Natural killer cell treated with Interleukin-12 subunit alpha and Interleukin-12 subunit beta and Interleukin-15 and Interleukin-18, amount 100 ng/mL, for 72 hours (primary cell): ENCODE measurements at regions not wholly inside any gene's neighbourhood (a gene's known extent, or its start where the extent isn't known, plus 50 kb on each side); places are given as distances from the start of the nearest gene placed in this dataset.

Source experiments
- ATAC-seq, 2 donors: fragments of 150-1000 bp; cut with Tn5 transposase in 1 of 2; sonication (Bioruptor Pico), chemical (Tn5 transposase) in 1 of 2; 2 replicates each; pipeline ENCODE4 v1.10.0; 2021
- DNase-seq: peaks from one replicate; pipeline ENCODE4 v3.0.0; 2022; ENCODE audit warnings: low spot score
- H3K27ac Mint-ChIP-seq, 2 donors: 1 replicate in 1 of 2; 2 replicates in 1 of 2; pipeline ENCODE4 v1.8.0; 2022; ENCODE audit warnings: mixed read lengths in 2 of 2, mild to moderate bottlenecking in 1 of 2, moderate library complexity in 1 of 2
- H3K27me3 Mint-ChIP-seq, 2 donors: 1 replicate in 1 of 2; 2 replicates in 1 of 2; pipeline ENCODE4 v1.8.0; 2022; ENCODE audit warnings: mixed read lengths in 2 of 2
- H3K36me3 Mint-ChIP-seq: one replicate; pipeline ENCODE4 v1.8.0; 2022; ENCODE audit warnings: mixed read lengths
- H3K4me1 Mint-ChIP-seq, 2 donors: 1 replicate in 1 of 2; 2 replicates in 1 of 2; pipeline ENCODE4 v1.8.0; 2022; ENCODE audit warnings: low read depth in 2 of 2, mixed read lengths in 2 of 2, mild to moderate bottlenecking in 1 of 2
- H3K4me3 Mint-ChIP-seq: one replicate; pipeline ENCODE4 v1.8.0; 2022; ENCODE audit warnings: mixed read lengths
- H3K9me3 Mint-ChIP-seq: 2 replicates; pipeline ENCODE4 v1.8.0; 2022; ENCODE audit warnings: mixed read lengths

- Mint-ChIP-seq H3K4me1 (no peaks in the 10 kb centered on the region), H3K4me3 (no peak overlapping the region), H3K9me3 (peaks cover 11% of the 10 kb centered on the region), H3K27me3 (no peaks in the 10 kb centered on the region), H3K27ac (no peak overlapping the region), H3K36me3 (no peaks in the 10 kb centered on the region)
- ATAC-seq, result no peak
- no peak for DNase-seq
Observed at GRCh38 chr12:127883013-127883412, 384.0 kb upstream of the TMEM132C start.

GRCh38 chr12:127885954-127886750 is 380.8 kb upstream of the TMEM132C start:
- H3K9me3 Mint-ChIP-seq, result peaks cover 4% of the 10 kb centered on the region
- H3K36me3 Mint-ChIP-seq, result no peaks in the 10 kb centered on the region
- no peaks in the 10 kb centered on the region for H3K27me3 Mint-ChIP-seq
- H3K4me3 Mint-ChIP-seq, result no peak overlapping the region
- DNase-seq (no peak), ATAC-seq (no peak)
- no peak overlapping the region for H3K27ac Mint-ChIP-seq
- no peaks in the 10 kb centered on the region for H3K4me1 Mint-ChIP-seq

GRCh38 chr12:127886827-127887226 is 380.1 kb upstream of the TMEM132C start:
- no peak for DNase-seq
- Mint-ChIP-seq H3K36me3 (no peaks in the 10 kb centered on the region), H3K4me1 (no peaks in the 10 kb centered on the region), H3K27ac (no peak overlapping the region), H3K9me3 (peaks cover 4% of the 10 kb centered on the region), H3K27me3 (no peaks in the 10 kb centered on the region), H3K4me3 (no peak overlapping the region)
- ATAC-seq, result no peak

- Mint-ChIP-seq H3K36me3 (no peaks in the 10 kb centered on the region), H3K27me3 (no peaks in the 10 kb centered on the region), H3K9me3 (no peaks in the 10 kb centered on the region), H3K4me1 (no peaks in the 10 kb centered on the region), H3K27ac (no peak overlapping the region), H3K4me3 (no peak overlapping the region)
- no peak for DNase-seq
- ATAC-seq, result no peak
Observed at GRCh38 chr12:127888943-127889719, 377.8 kb upstream of the TMEM132C start.

- no peak for DNase-seq
- ATAC-seq, result no peak
- Mint-ChIP-seq H3K4me1 (no peaks in the 10 kb centered on the region), H3K4me3 (no peak overlapping the region), H3K36me3 (no peaks in the 10 kb centered on the region), H3K27me3 (no peaks in the 10 kb centered on the region), H3K27ac (no peak overlapping the region), H3K9me3 (no peaks in the 10 kb centered on the region)
Observed at GRCh38 chr12:127893895-127894609, 372.9 kb upstream of the TMEM132C start.

GRCh38 chr12:127896661-127897060 is 370.3 kb upstream of the TMEM132C start:
- Mint-ChIP-seq H3K27ac (no peak overlapping the region), H3K36me3 (no peaks in the 10 kb centered on the region)

GRCh38 chr12:127898616-127899015 is 368.4 kb upstream of the TMEM132C start:
- no peaks in the 10 kb centered on the region for H3K9me3 Mint-ChIP-seq
- no peak overlapping the region for H3K27ac Mint-ChIP-seq
- DNase-seq, result no peak
- no peaks in the 10 kb centered on the region for H3K27me3 Mint-ChIP-seq
- no peaks in the 10 kb centered on the region for H3K36me3 Mint-ChIP-seq
- H3K4me3 Mint-ChIP-seq, result no peak overlapping the region
- no peaks in the 10 kb centered on the region for H3K4me1 Mint-ChIP-seq
- ATAC-seq, result no peak

More at GRCh38 chr12:127896661-127897060, 370.3 kb upstream of the TMEM132C start:
- H3K4me1 Mint-ChIP-seq, result no peaks in the 10 kb centered on the region
- H3K9me3 Mint-ChIP-seq, result no peaks in the 10 kb centered on the region
- DNase-seq (no peak), ATAC-seq (no peak)
- H3K27me3 Mint-ChIP-seq, result no peaks in the 10 kb centered on the region
- H3K4me3 Mint-ChIP-seq, result no peak overlapping the region

- H3K4me3 Mint-ChIP-seq, result no peak overlapping the region
- no peaks in the 10 kb centered on the region for H3K9me3 Mint-ChIP-seq
- H3K27me3 Mint-ChIP-seq, result peaks cover 0 to 5% of the 10 kb centered on the region in 2 donors
- no peak for DNase-seq
- H3K27ac Mint-ChIP-seq, result no peak overlapping the region
- H3K36me3 Mint-ChIP-seq, result peaks cover 6% of the 10 kb centered on the region
- no peaks in the 10 kb centered on the region for H3K4me1 Mint-ChIP-seq
- ATAC-seq, result no peak
Observed at GRCh38 chr12:127899971-127900370, 367.0 kb upstream of the TMEM132C start.

- Mint-ChIP-seq H3K9me3 (no peaks in the 10 kb centered on the region), H3K4me1 (no peaks in the 10 kb centered on the region), H3K27me3 (peaks cover 0 to 5% of the 10 kb centered on the region in 2 donors), H3K27ac (no peak overlapping the region), H3K4me3 (no peak overlapping the region), H3K36me3 (peaks cover 6% of the 10 kb centered on the region)
- no peak for DNase-seq
- no peak for ATAC-seq
Observed at GRCh38 chr12:127900386-127900785, 366.6 kb upstream of the TMEM132C start.

GRCh38 chr12:127903146-127903545 is 363.8 kb upstream of the TMEM132C start:
- Mint-ChIP-seq H3K36me3 (peaks cover 6% of the 10 kb centered on the region), H3K27ac (no peak overlapping the region), H3K4me3 (no peak overlapping the region), H3K9me3 (no peaks in the 10 kb centered on the region), H3K4me1 (no peaks in the 10 kb centered on the region), H3K27me3 (peaks cover 0 to 5% of the 10 kb centered on the region in 2 donors)
- no peak for ATAC-seq
- no peak for DNase-seq

- Mint-ChIP-seq H3K27ac (no peak overlapping the region), H3K36me3 (peaks cover 6% of the 10 kb centered on the region), H3K27me3 (peaks cover 0 to 5% of the 10 kb centered on the region in 2 donors), H3K4me1 (no peaks in the 10 kb centered on the region), H3K4me3 (no peak overlapping the region), H3K9me3 (no peaks in the 10 kb centered on the region)
- DNase-seq, result no peak
- ATAC-seq, result no peak
Observed at GRCh38 chr12:127909041-127909440, 357.9 kb upstream of the TMEM132C start.

- no peak for DNase-seq
- no peak overlapping the region for H3K27ac Mint-ChIP-seq
- no peaks in the 10 kb centered on the region for H3K36me3 Mint-ChIP-seq
- no peak for ATAC-seq
- no peak overlapping the region for H3K4me3 Mint-ChIP-seq
- H3K27me3 Mint-ChIP-seq, result no peaks in the 10 kb centered on the region
- H3K4me1 Mint-ChIP-seq, result no peaks in the 10 kb centered on the region
- H3K9me3 Mint-ChIP-seq, result no peaks in the 10 kb centered on the region
Observed at GRCh38 chr12:127911291-127911690, 355.7 kb upstream of the TMEM132C start.

- H3K27ac Mint-ChIP-seq, result no peak overlapping the region
- ATAC-seq (no peak), DNase-seq (no peak)
- H3K27me3 Mint-ChIP-seq, result no peaks in the 10 kb centered on the region
- no peak overlapping the region for H3K4me3 Mint-ChIP-seq
- no peaks in the 10 kb centered on the region for H3K36me3 Mint-ChIP-seq
- no peaks in the 10 kb centered on the region for H3K4me1 Mint-ChIP-seq
- no peaks in the 10 kb centered on the region for H3K9me3 Mint-ChIP-seq
Observed at GRCh38 chr12:127912035-127912665, 354.8 kb upstream of the TMEM132C start.
